HG03460 (cell line): ENCODE measurements at regions not wholly inside any gene's neighbourhood (a gene's known extent, or its start where the extent isn't known, plus 50 kb on each side); places are given as distances from the start of the nearest gene placed in this dataset.
"Not testable (repeated sequence)": the region's sequence is repeated elsewhere in the genome, so short reads cannot be mapped to it uniquely, and the experiment has no call there.

ENCODE experiments used
- ATAC-seq: cut with Tn5 transposase; IDR thresholded peaks from one replicate; pipeline ENCODE4 v1.9.1; 2021; ENCODE audit not compliant: unreplicated experiment

DNA sequence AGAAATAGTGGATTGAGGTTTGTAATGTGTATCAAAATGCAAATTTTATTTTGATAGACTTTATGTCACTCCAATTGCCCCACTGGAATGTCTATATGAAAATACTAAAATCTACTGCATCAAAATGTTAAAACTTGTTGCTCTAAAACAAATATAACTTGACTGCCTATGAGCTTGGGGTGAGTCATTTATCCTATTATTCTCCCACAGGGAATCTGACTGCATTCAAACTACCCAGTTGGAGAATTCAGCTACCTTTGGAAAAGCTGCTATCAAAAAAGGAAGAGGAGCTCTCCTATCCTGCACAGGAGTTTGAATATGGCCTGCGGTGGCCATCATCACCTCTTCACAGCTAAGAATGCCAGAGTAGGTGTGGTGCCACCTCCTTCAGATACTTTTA is 173.1 kb downstream of the KLHL28 start:
- no peak for ATAC-seq

DNA sequence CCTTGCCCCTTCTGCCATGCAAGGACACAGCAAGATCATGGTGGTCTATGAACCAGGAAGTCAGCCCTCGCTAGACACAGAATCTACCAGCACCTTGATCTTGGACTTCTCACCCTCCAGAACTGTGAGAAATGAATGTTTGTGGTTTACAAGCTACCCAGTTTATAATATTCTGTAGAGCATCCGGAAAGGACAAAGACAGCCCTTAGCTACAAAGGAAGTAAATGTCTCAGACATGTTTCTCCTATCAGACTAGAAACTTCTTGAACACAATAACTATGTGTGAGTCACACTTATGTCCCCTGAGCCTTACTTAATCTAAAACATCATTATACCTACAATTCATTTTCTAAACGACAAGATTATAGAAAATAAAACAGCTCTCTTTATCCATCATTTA is 176.7 kb downstream of the KLHL28 start:
- no peak for ATAC-seq

DNA sequence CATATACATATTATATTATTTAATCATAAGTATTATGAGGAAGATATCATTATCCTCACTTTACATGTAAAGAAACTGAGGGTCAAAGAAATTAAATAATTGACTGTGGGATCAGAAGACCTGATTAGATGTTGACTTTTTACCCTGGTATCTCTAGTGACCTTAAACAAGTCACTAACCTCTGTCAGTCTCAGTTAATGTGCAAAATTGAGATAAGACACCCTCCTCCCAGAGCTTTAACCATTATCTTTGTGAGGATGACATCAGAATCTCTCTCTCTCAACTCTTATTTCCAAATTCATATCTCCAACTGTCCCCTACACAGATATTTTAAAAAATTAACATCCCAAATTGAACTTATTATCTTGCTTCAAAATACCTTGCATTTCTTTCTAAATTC is 177.8 kb downstream of the KLHL28 start:
- no peak for ATAC-seq

DNA sequence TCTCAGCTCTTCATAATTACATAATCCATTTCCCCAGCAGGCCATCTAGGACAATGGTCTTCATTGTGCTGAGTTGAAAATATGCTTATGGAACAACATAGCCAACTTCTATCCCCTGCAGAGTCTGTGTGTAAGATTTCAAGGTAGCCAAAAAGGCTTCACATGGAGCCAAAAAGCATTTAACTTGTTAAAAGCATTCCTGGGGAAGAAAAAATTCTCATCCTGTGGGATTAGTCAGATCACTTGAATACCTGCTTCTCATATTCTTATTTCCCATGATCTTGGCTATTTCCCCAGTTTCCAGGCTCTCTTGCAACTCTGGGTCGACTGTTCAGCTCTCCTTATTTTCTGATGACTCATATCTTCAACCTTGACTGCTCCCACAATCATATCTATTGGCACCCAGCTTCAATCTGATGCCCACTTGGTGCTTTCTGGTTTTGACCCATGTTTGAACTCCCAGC is 178.9 kb downstream of the KLHL28 start:
- ATAC-seq, result no peak

DNA sequence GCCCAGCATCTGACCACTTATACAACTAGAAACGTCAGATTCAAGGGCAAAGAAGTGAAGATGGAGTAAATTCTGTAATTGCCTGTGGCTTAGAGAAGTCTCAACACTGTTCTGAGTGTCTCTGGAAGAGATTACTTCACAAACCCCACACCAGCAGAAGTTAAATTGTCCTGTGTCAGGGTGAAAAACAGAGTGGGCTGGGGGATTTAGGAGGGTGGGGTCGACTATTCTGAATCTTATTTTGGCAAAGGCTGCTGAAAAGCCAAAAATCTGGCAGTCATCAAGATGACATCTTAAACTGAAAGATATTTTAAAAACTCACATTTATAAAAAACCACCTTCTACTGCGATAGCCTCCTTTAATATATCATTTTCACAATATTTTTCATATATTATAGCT is 180.8 kb downstream of the KLHL28 start:
- ATAC-seq, result no peak

DNA sequence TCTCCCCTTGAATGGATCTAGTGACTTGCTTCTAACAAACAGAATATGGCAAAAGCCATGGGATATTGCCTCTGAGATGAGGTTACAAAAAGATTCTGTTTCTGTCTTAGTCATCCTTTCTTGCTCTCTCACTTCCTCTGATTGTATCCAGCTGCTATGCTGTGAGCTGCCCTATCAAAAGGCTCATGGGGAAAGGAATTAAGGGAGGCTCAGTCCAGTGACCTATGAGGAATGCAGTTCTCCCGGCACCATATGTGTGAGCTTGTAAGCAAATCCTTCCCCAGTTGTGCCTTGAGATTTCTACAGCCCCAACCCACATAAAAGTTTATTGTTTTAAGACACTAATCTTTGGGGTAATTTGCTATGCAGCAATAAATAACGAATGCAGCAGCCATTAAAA is 183.1 kb downstream of the KLHL28 start:
- ATAC-seq, result peak; percentile 47

DNA sequence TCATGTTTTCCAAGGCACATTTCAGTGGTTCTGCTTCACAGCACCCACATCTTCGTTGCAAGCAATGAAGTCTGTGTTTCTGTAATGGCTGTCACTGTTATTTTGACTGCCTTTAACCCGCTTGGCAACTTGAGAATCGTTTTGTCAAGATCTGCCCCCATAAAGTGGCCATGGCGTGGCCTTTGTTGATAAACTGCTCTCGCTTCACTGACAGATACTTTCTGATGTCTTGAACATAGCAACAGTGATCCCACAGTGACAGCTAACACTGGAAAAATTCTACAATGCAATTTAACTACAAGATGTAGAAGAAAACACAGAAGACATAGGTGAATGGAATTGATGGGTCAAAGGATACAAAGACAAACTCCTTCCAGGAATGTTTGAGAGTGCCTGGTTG is 184.2 kb downstream of the KLHL28 start:
- no peak for ATAC-seq

DNA sequence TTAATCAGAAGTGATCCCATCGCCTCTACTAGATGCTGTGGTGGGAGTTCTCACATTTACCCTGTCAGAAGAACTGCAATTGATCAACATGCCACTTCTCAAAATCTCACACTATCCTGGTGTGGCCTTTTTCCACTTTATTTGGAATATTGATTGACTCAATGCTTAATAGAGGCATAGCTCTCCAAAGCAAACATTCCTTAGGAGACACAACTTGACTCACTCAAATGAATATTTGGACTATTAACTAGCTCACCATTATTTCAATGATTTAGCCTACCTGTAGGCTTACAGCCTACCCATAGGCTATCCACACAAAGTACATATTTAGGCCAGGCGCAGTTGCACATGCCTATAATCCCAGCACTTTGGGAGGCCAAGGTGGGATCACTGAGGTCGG is 186.5 kb downstream of the KLHL28 start:
- no peak for ATAC-seq

DNA sequence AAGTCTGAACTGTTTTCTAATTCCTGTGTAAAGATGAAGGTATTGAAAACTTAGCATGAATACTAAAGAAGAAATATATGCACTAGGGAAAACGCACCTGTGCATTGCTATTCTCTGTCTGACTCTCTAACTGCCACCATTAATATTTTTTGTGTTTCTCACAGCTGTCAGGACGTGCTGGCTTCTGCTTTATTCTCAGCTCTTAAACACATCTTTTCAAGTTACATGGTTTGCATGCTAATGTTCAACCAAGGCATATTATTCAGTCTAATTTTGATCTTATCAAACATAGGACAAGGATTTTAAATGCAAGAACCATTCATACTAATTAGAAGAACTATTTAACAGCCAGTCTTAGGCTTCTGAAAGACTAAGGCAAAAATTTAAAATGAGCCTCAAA is 187.4 kb downstream of the KLHL28 start:
- ATAC-seq, result no peak

DNA sequence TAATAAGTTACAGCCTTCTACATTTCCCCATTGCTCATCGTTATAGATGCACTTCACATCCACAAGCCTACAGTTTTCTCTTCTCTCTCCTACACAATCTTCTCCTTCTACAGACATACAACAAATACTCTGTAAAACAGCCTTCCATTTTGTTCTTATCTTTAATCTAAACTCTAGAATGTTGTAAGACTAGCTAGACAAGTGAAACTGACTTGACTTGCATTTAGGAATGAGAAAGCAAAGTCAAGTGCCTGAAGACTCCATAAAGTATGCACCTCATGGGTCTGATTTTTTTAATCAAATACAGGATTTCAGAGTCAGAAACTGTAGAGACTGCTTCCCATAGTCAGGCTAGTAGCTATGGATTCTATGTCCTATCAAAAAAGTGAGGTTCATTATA is 190.3 kb downstream of the KLHL28 start:
- ATAC-seq, result no peak

DNA sequence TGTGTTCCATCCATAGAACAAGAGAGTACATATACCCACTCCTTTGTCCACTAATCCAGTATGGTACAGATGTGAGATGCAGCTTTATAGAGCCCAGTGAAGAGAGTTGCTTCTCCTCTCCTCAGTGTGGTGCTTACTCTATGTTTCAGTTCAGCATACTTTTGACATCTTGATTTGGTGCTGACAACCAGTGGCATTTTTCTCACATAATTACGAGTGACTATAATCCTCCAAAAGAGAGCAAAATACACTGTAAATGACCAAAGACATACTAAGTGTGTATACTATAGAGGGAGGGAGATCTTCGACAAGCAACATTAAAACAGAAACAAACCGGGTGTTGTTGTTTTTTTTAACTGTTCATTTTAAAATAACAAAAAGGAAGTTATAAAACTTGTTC is 191.5 kb downstream of the KLHL28 start:
- ATAC-seq, result no peak

DNA sequence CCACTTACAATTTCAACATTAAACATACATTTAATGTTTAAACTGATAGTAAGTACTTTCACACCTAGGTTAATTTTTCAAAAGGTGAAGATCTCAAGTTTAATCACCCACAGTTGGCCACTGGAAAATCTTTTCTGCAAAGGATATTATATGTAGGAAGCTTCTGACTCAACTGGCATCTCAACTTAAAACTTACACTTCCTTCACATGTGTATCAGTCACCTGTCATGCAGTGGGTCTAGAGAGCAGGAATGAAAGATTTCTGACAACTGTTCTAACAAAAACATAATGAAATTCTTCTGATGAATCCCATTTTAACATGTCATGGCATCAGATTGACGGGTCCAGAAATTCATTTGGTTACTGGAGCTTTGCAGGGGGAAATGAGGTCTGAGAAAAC is 192.8 kb downstream of the KLHL28 start:
- ATAC-seq, result no peak

DNA sequence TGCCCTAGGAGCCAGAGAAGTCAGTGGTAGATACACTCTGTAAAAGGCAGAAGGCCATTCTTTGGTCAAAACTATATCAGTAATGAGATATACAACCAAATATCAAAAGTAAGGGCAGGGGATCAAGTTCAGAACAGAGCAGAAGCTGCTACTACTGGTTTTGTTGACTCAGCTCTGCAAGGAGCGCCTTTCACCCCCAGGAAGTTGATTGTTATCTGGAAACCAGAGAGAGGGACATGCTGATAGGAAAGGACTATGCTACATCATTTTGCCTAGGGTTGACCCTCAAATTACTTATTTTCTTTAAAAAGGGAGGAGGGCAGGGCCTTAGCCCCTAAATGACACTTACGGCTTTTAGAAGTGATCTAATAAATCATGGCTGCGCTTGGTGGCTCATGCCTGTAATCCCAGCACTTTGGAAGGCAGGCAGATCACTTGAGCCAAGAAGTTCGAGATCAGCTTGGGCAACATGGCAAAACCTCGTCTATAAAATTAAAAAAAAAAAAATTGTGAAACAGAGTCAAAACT is 194.0 kb downstream of the KLHL28 start:
- ATAC-seq, result no peak

DNA sequence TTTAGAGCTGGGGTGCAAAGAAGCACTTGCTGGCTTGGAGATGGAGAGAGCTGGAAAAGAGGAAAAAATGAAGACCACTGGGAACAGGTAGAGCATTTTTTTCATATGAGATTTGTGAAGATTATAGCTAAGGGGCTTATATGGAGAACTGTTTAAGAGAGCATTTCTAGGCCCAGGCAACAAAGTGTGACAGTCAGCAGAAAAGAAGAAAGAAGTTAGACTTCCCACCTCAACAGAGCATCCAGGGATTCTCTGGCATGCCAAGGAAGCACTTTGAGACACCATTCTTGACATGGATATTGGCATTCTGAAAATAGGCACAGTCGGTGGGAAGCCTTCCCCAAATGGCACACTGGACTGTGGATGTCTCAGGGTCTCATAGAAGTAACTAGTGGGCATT is 195.5 kb downstream of the KLHL28 start:
- no peak for ATAC-seq

DNA sequence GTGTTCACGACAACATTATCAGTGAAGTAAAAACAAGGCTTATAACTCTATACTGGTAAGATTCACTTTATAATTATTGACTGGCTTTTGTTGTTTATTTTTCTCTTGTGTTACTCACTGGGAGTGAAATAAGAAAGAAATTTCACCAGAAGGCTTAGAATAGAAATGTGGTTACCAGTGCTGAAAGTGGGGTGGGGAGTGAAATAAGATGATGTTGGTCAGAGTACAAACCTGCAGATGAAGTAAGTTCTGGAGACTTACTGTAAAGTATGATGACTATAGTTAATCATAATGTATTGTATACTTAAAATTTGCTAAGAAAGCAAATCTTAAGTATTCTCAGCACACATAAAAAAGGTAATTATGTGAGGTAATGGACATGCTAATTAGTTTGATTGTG is 198.4 kb downstream of the KLHL28 start:
- no peak for ATAC-seq

DNA sequence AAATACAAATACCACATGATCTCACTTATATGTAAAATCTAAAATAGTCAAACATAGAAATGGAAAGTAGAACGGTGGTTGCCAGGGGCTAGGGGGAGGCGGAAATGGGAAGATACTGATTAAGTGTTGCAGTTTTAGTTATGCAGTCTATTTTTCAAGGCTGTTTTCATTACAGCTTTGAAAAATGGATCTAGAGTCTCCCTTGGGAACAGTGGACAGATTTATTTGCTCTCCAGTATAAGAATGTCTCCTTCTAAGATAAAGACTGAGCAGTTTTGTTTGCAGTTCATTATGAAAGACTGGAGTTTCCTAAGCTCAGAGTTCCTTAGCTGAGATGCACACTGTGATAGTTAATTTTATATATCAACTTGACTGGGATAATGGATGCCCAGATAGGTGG is 202.5 kb downstream of the KLHL28 start:
- no peak for ATAC-seq

DNA sequence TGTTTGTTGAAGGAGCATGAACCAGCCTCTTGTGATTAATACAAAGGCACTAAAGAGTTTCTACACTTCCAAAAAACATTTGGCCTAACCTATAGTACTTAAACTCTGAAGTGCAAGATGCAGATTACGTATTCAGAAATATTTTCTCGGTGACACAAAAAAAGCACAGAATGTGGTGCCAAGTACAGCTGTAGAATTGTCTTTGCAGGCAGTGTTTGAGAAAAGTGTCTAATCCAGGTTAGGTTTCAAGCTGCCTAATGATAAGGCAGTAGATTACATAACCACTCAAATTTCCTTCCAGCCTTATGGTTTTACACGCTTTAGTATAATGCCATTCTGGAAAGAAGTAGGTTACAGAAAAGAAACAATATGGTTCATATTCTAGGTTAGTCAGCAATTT is 205.2 kb downstream of the KLHL28 start:
- ATAC-seq, result no peak

DNA sequence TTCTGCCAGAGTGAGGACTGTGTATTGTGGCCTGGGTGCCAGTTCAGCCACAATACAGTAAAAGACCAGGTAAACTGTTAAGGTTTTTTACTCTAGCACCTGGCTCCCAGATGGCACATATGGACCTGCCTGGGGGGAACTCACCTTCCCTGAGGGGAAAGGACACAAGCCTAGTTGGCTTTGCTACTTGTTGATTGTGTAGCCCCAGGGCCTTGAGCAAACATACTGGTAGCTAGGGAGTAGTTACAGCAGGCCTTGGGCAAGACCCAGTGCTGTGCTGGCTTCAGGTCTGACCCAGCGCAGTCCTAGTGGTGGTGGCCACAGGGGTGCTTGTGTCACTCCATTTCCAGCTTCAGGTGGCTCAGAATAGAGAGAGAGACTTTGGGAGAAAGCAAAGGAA is 216.4 kb downstream of the KLHL28 start:
- no peak for ATAC-seq

DNA sequence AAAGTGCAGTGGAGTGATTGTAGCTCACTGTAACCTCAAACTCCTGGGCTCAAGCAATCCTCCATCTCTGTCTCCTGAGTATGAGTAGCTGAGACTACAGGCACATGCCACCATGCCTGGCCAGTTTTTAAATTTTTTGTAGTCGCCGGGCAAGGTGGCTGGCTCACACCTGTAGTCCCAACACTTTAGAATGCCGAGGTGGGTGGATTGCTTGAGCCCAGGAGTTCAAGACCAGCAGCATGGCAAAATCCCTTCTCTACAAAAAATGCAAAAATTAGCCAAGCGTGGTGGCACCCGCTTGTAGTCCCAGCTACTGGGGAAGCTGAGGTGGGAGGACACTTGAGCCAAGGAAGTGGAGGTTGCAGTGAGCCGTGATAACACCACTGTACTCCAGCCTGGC is 219.5 kb downstream of the KLHL28 start:
- no peak for ATAC-seq

DNA sequence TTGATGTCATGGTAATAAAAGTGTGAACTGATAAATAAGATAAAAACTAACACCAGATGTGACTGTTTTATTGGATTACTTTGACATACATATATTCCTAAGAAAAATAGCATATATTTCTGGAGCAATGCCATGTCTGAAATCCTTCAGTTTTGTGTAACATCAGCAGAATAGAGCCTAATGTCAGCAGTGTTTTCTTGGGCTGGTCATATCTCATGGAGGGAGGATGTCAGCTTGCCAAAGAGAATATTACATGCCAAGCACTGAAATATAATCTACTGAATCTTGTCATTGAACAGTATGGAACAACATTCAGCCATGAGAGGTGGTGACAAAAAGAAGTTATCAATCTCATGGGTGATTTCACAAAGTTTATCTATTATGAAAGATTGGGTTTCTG is 220.3 kb downstream of the KLHL28 start:
- no peak for ATAC-seq

DNA sequence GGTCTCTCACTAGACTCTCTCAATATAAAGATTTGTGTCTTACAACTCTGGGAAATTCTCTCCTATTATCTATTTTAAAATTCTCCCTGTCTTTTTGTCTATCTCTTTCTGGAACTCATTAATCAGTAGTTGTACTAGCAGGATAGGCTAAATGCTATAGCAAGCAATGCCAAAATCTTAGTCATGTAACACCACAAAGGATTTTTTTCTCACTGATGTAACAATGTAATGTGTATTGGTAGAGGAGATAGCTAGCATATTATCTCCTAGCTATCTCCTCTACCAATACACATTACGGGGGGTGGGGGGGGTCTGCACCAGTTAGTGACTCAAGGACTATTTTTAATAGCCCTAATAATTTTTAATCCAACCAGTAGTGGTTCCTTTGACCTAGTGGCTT is 225.4 kb downstream of the KLHL28 start:
- ATAC-seq, result no peak

DNA sequence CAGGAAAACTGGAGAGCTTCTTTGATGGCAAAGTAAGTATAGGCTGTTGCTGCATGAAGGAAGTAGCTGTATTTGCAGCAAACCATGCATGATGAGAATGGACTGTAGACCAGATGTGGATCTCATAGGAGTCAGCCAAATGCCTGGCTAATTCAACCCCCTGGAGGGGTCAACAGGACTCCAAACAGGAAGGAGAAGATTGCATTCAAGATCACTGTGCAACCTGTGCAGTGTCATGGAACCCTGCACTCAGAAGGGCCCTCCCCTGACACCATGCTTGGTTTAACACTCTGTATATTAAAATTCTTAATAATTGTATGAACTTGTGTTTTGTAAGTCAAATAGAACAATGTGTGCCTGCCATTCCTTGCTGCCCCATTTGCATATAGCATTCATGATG is 225.1 kb upstream of the FSCB start:
- no peak for ATAC-seq

DNA sequence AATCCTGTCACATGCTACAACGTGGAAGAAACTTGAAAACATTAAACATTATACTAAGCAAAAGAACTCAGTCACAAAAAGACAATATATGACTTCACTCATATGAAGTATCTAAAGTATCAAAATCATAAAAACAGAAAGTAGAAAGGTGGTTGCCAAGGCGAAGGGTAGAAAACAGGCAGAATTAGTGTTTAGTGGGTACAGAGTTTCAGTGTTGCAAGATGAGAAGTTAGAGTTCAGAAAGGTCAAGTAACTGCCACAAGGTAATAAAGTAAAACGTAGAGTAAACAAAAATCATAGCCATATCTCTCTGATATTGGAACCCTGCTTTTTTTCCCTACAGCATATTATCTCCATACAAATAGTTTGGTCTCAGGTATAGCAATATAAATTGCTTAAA is 223.8 kb upstream of the FSCB start:
- no peak for ATAC-seq

DNA sequence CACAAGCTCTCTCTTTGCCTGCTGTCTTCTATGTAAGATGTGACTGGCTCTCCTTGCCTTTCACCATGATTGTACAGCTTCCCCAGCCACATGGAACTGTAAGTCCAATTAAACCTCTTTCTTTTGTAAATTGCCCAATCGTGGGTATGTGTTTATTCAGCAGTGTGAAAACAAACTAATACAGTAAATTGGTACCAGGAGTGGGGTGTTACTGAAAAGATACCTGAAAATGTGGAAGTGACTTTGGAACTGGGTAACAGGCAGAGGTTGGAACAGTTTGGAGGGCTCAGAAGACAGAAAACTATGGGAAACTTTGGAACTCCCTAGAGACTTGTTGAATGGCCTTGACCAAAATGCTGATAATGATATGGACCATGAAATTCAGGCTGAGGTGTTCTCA is 214.3 kb upstream of the FSCB start:
- ATAC-seq, result not testable (repeated sequence)
